Colonic mucosa (tissue), 4 donors: ENCODE measurements at regions not wholly inside any gene's neighbourhood (a gene's known extent, or its start where the extent isn't known, plus 50 kb on each side); places are given as distances from the start of the nearest gene placed in this dataset.
A peak's percentile ranks its signal among the peaks of the same experiment; 100 is the strongest.

Source experiments
- DNase-seq: peaks from one replicate; pipeline ENCODE4 v3.0.0-alpha.2; 2020
- H3K27ac ChIP-seq: fragments of 200-600 bp; one replicate; pipeline ENCODE4 v1.8.0; 2021
- H3K27me3 ChIP-seq: fragments of 200-600 bp; one replicate; pipeline ENCODE4 v1.8.0; 2021
- H3K36me3 ChIP-seq: fragments of 200-600 bp; one replicate; pipeline ENCODE4 v1.8.0; 2021
- H3K4me1 ChIP-seq: fragments of 200-600 bp; one replicate; pipeline ENCODE4 v1.8.0; 2021; ENCODE audit warnings: mild to moderate bottlenecking
- H3K4me3 ChIP-seq: fragments of 200-600 bp; one replicate; pipeline ENCODE4 v1.8.0; 2021
- H3K9ac ChIP-seq, 2 donors: one replicate each; pipeline ENCODE4 v1.7.0; 2013; ENCODE audit warnings: control low read depth in 2 of 2, low read depth in 2 of 2, low read length in 2 of 2
- H3K9me3 ChIP-seq: fragments of 200-600 bp; one replicate; pipeline ENCODE4 v1.8.0; 2021
- CTCF ChIP-seq: fragments of 200-600 bp; IDR thresholded peaks from one replicate; pipeline ENCODE4 v1.8.0; 2022; ENCODE audit warnings: antibody characterized with exemption, mild to moderate bottlenecking
- intact Hi-C: fragments of 100-400 bp; cut with DNase I; formaldehyde crosslinking; loops from one replicate; pipeline ENCODE4 v1.14.1; 2022
- donor health status: healthy.
- donor health status: DM: no; HTN: no; CAD: no.
- donor health status: DM: no; HTN: no; CAD: no.

- H3K36me3 ChIP-seq, result no peaks in the 10 kb centered on the region
- DNase-seq, result no peak
- no peak overlapping the region for H3K27ac ChIP-seq
- H3K9me3 ChIP-seq, result no peaks in the 10 kb centered on the region
- H3K27me3 ChIP-seq, result no peaks in the 10 kb centered on the region
- no peak overlapping the region for H3K4me3 ChIP-seq
- intact Hi-C loops, result no loop called here
- H3K4me1 ChIP-seq, result no peaks in the 10 kb centered on the region
- H3K9ac ChIP-seq, result no peak overlapping the region
- no peak for TF ChIP-seq CTCF
These were observed 1164.3 kb upstream of the GYPC start for GRCh38 chr2:125491663-125492062.

- H3K27ac ChIP-seq, result no peak overlapping the region
- intact Hi-C loops, result no loop called here
- H3K36me3 ChIP-seq, result no peaks in the 10 kb centered on the region
- no peak for DNase-seq
- H3K27me3 ChIP-seq, result no peaks in the 10 kb centered on the region
- no peak overlapping the region for H3K4me3 ChIP-seq
- H3K9me3 ChIP-seq, result no peaks in the 10 kb centered on the region
- TF ChIP-seq CTCF, result no peak
- no peaks in the 10 kb centered on the region for H3K4me1 ChIP-seq
- no peak overlapping the region for H3K9ac ChIP-seq
These were observed 1143.6 kb upstream of the GYPC start for GRCh38 chr2:125512313-125512712.

GRCh38 chr2:125516496-125517109 lies 1139.4 kb upstream of the GYPC start:
- Histone ChIP-seq H3K9ac (no peak overlapping the region), H3K4me1 (no peaks in the 10 kb centered on the region), H3K4me3 (no peak overlapping the region), H3K27ac (no peak overlapping the region), H3K9me3 (no peaks in the 10 kb centered on the region), H3K36me3 (no peaks in the 10 kb centered on the region), H3K27me3 (no peaks in the 10 kb centered on the region)
- DNase-seq, result peak; percentile 19
- intact Hi-C loops, result no loop called here
- peak; percentile 46 for TF ChIP-seq CTCF

- Histone ChIP-seq H3K27ac (no peak overlapping the region), H3K4me1 (no peaks in the 10 kb centered on the region), H3K36me3 (no peaks in the 10 kb centered on the region), H3K9ac (no peak overlapping the region), H3K27me3 (no peaks in the 10 kb centered on the region), H3K4me3 (no peak overlapping the region), H3K9me3 (no peaks in the 10 kb centered on the region)
- intact Hi-C loops, result no loop called here
- DNase-seq, result no peak
- no peak for TF ChIP-seq CTCF
These were observed 1129.9 kb upstream of the GYPC start for GRCh38 chr2:125526093-125526492.

- Histone ChIP-seq H3K9ac (no peak overlapping the region), H3K9me3 (no peaks in the 10 kb centered on the region), H3K4me3 (no peak overlapping the region), H3K27me3 (no peaks in the 10 kb centered on the region), H3K27ac (no peak overlapping the region), H3K36me3 (no peaks in the 10 kb centered on the region), H3K4me1 (no peaks in the 10 kb centered on the region)
- no peak for DNase-seq
- TF ChIP-seq CTCF, result no peak
- intact Hi-C loops, result no loop called here
These were observed 1120.9 kb upstream of the GYPC start for GRCh38 chr2:125535089-125535488.
